Breast epithelium (tissue), 3 donors: ENCODE measurements at regions not wholly inside any gene's neighbourhood (a gene's known extent, or its start where the extent isn't known, plus 50 kb on each side); places are given as distances from the start of the nearest gene placed in this dataset.

Source experiments
- CTCF ChIP-seq, 3 donors: fragments of 450-650 bp; IDR thresholded peaks; one replicate each; pipeline ENCODE4 v1.5.1; 2016 to 2017; ENCODE audit warnings: antibody characterized with exemption in 3 of 3, mild to moderate bottlenecking in 3 of 3, moderate library complexity in 3 of 3
- POLR2A ChIP-seq: fragments of 450-650 bp; IDR thresholded peaks from one replicate; pipeline ENCODE4 v1.6.1; 2016; ENCODE audit warnings: antibody characterized with exemption, mild to moderate bottlenecking, moderate library complexity

GRCh38 chr18:44588508-44588907 is 92.2 kb upstream of the SETBP1 start:
- TF ChIP-seq CTCF (IDR thresholded peaks at IDR 0.05) (no peak), POLR2A (no peak)
